ENCODE measurements at regions not wholly inside any gene's neighbourhood (a gene's known extent, or its start where the extent isn't known, plus 50 kb on each side); places are given as distances from the start of the nearest gene placed in this dataset.

GRCh38 chr21:39105836-39106235, 77.4 kb downstream of the PSMG1 start:
- no peaks in the 10 kb centered on the region for H3K9me3 ChIP-seq (ENCODE audit: control insufficient read depth in 2 of 3, insufficient read depth in 1 of 3, low read length in 3 of 3)
- H3K4me1 ChIP-seq (ENCODE audit: control insufficient read depth in 2 of 3, insufficient read depth in 2 of 3, low read depth in 1 of 3, low read length in 3 of 3) = no peaks in the 10 kb centered on the region
- H3K36me3 ChIP-seq (ENCODE audit: control insufficient read depth in 2 of 3, insufficient read depth in 3 of 3, low read length in 3 of 3) = no peaks in the 10 kb centered on the region
- H3K27me3 ChIP-seq (ENCODE audit: control insufficient read depth, insufficient read depth, low read length) = no peaks in the 10 kb centered on the region
- DNase-seq (no peak), FAIRE-seq (no peak)
- intact Hi-C loops (cut with DNase I) = no loop called here
- TF ChIP-seq CTCF (IDR thresholded peaks at IDR 0.05; ENCODE audit: borderline replicate concordance, extremely low read depth, insufficient read depth) = no peak
- no peak overlapping the region for H3K27ac ChIP-seq (ENCODE audit: low read depth in 2 of 2, low read length in 2 of 2)
- H3K9ac ChIP-seq (ENCODE audit: low read length in 3 of 3) = no peak overlapping the region
- no peak overlapping the region for H3K4me3 ChIP-seq (ENCODE audit: low read length in 3 of 3)

GRCh38 chr21:39105341-39105765, 77.9 kb downstream of the PSMG1 start:
- Histone ChIP-seq H3K4me3 (ENCODE audit: low read length in 3 of 3) (no peak overlapping the region), H3K36me3 (ENCODE audit: control insufficient read depth in 2 of 3, insufficient read depth in 3 of 3, low read length in 3 of 3) (no peaks in the 10 kb centered on the region), H3K9ac (ENCODE audit: low read length in 3 of 3) (no peak overlapping the region), H3K27ac (ENCODE audit: low read depth in 2 of 2, low read length in 2 of 2) (peak overlapping the region in 1 of 2 donors; percentile 44), H3K4me1 (ENCODE audit: control insufficient read depth in 2 of 3, insufficient read depth in 2 of 3, low read depth in 1 of 3, low read length in 3 of 3) (no peaks in the 10 kb centered on the region), H3K9me3 (ENCODE audit: control insufficient read depth in 2 of 3, insufficient read depth in 1 of 3, low read length in 3 of 3) (no peaks in the 10 kb centered on the region), H3K27me3 (ENCODE audit: control insufficient read depth, insufficient read depth, low read length) (no peaks in the 10 kb centered on the region)
- intact Hi-C loops (cut with DNase I) = no loop called here
- no peak for TF ChIP-seq CTCF (IDR thresholded peaks at IDR 0.05; ENCODE audit: borderline replicate concordance, extremely low read depth, insufficient read depth)
- FAIRE-seq (no peak), DNase-seq (no peak)

- no peak for FAIRE-seq
- intact Hi-C loops (cut with DNase I) = no loop called here
- Histone ChIP-seq H3K27me3 (ENCODE audit: control insufficient read depth, insufficient read depth, low read length) (no peaks in the 10 kb centered on the region), H3K9me3 (ENCODE audit: control insufficient read depth in 2 of 3, insufficient read depth in 1 of 3, low read length in 3 of 3) (no peaks in the 10 kb centered on the region), H3K4me1 (ENCODE audit: control insufficient read depth in 2 of 3, insufficient read depth in 2 of 3, low read depth in 1 of 3, low read length in 3 of 3) (no peaks in the 10 kb centered on the region), H3K9ac (ENCODE audit: low read length in 3 of 3) (no peak overlapping the region), H3K4me3 (ENCODE audit: low read length in 3 of 3) (no peak overlapping the region), H3K27ac (ENCODE audit: low read depth in 2 of 2, low read length in 2 of 2) (peak overlapping the region in 1 of 2 donors; percentile 44), H3K36me3 (ENCODE audit: control insufficient read depth in 2 of 3, insufficient read depth in 3 of 3, low read length in 3 of 3) (no peaks in the 10 kb centered on the region)
- DNase-seq = no peak
- TF ChIP-seq CTCF (IDR thresholded peaks at IDR 0.05; ENCODE audit: borderline replicate concordance, extremely low read depth, insufficient read depth) = no peak
Observed at GRCh38 chr21:39104911-39105310, 78.3 kb downstream of the PSMG1 start.

GRCh38 chr21:39103689-39104088, 79.6 kb downstream of the PSMG1 start:
- no peak overlapping the region for H3K4me3 ChIP-seq (ENCODE audit: low read length in 3 of 3)
- no peaks in the 10 kb centered on the region for H3K27me3 ChIP-seq (ENCODE audit: control insufficient read depth, insufficient read depth, low read length)
- no peak overlapping the region for H3K9ac ChIP-seq (ENCODE audit: low read length in 3 of 3)
- H3K9me3 ChIP-seq (ENCODE audit: control insufficient read depth in 2 of 3, insufficient read depth in 1 of 3, low read length in 3 of 3) = no peaks in the 10 kb centered on the region
- intact Hi-C loops (cut with DNase I) = no loop called here
- H3K4me1 ChIP-seq (ENCODE audit: control insufficient read depth in 2 of 3, insufficient read depth in 2 of 3, low read depth in 1 of 3, low read length in 3 of 3) = no peaks in the 10 kb centered on the region
- H3K27ac ChIP-seq (ENCODE audit: low read depth in 2 of 2, low read length in 2 of 2) = peak overlapping the region; percentile 14 to 52
- DNase-seq (peak in 2 of 5 donors; percentile 7 to 55), FAIRE-seq (no peak)
- H3K36me3 ChIP-seq (ENCODE audit: control insufficient read depth in 2 of 3, insufficient read depth in 3 of 3, low read length in 3 of 3) = no peaks in the 10 kb centered on the region
- TF ChIP-seq CTCF (IDR thresholded peaks at IDR 0.05; ENCODE audit: borderline replicate concordance, extremely low read depth, insufficient read depth) = no peak

Measured in kidney (tissue), 13 donors.